Activated B cell treated with CpG ODN at 0.5 μM for 24 hours (primary cell): ENCODE measurements at regions not wholly inside any gene's neighbourhood (a gene's known extent, or its start where the extent isn't known, plus 50 kb on each side); places are given as distances from the start of the nearest gene placed in this dataset.

Experiments used
- ATAC-seq: fragments of 200-7000 bp; cut with Tn5 transposase; one replicate; pipeline ENCODE4 v1.10.0; 2021; ENCODE audit warnings: low read depth, mild to moderate bottlenecking, moderate library complexity
- CTCF ChIA-PET: fragments of 350-600 bp; sonication (Branson Sonifier 250); formaldehyde crosslinking; loops from one replicate; lab custom pipeline; 2021; ENCODE audit warnings: antibody characterized with exemption; lab: Charles Lee
- POLR2A ChIA-PET: fragments of 350-600 bp; sonication (Branson Sonifier 250); formaldehyde crosslinking; loops from one replicate; lab custom pipeline; 2021; ENCODE audit warnings: antibody characterized with exemption; lab: Charles Lee
- DNase-seq: peaks from one replicate; pipeline ENCODE4 v3.0.0; 2022
- H3K27ac Mint-ChIP-seq: one replicate; pipeline ENCODE4 v1.8.0; 2020; ENCODE audit warnings: mixed read lengths
- H3K27me3 Mint-ChIP-seq: one replicate; pipeline ENCODE4 v1.8.0; 2021; ENCODE audit warnings: mixed read lengths
- H3K36me3 Mint-ChIP-seq: one replicate; pipeline ENCODE4 v1.8.0; 2021; ENCODE audit warnings: low read depth, mixed read lengths
- H3K4me1 Mint-ChIP-seq: one replicate; pipeline ENCODE4 v1.8.0; 2021; ENCODE audit warnings: mixed read lengths
- H3K4me3 Mint-ChIP-seq: one replicate; pipeline ENCODE4 v1.8.0; 2020; ENCODE audit warnings: mild to moderate bottlenecking, mixed read lengths
- H3K9me3 Mint-ChIP-seq: one replicate; pipeline ENCODE4 v1.8.0; 2020; ENCODE audit warnings: mixed read lengths
- intact Hi-C: fragments of 100-400 bp; cut with micrococcal nuclease; formaldehyde crosslinking; loops from one replicate; pipeline ENCODE4 v1.15.1; 2024
- TF ChIP-seq, protein P1 (sequence below): fragments of 200-600 bp; IDR thresholded peaks from one replicate; pipeline ENCODE4 v1.8.0; 2022; ENCODE audit warnings: antibody characterized with exemption, mild to moderate bottlenecking

DNA sequence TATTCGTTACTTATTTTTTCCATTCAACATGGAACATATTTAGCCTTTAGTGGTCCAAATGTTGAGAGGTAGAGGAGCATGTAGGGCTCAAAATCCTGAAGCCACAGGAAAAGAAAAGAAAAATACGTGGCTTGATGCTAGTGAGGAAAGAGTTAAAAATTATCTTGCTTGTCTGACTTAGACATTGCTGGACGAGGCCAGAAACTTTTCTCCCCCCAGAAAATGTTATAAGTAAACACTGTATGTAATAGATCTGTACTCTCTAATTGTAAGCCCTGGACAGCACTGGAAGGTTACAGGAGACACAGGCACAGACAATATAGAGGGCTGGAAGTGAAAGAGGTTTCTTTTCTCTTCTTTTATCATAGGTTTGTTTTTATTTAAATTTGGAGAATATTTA is 165.6 kb downstream of the ZFP64 start:
- Mint-ChIP-seq H3K27ac (no peak overlapping the region), H3K27me3 (no peaks in the 10 kb centered on the region), H3K4me1 (no peaks in the 10 kb centered on the region), H3K36me3 (no peaks in the 10 kb centered on the region), H3K9me3 (no peaks in the 10 kb centered on the region), H3K4me3 (no peak overlapping the region)
- DNase-seq (no peak), ATAC-seq (no peak)
- intact Hi-C loops: no loop called here
- TF ChIP-seq, protein P1, sequence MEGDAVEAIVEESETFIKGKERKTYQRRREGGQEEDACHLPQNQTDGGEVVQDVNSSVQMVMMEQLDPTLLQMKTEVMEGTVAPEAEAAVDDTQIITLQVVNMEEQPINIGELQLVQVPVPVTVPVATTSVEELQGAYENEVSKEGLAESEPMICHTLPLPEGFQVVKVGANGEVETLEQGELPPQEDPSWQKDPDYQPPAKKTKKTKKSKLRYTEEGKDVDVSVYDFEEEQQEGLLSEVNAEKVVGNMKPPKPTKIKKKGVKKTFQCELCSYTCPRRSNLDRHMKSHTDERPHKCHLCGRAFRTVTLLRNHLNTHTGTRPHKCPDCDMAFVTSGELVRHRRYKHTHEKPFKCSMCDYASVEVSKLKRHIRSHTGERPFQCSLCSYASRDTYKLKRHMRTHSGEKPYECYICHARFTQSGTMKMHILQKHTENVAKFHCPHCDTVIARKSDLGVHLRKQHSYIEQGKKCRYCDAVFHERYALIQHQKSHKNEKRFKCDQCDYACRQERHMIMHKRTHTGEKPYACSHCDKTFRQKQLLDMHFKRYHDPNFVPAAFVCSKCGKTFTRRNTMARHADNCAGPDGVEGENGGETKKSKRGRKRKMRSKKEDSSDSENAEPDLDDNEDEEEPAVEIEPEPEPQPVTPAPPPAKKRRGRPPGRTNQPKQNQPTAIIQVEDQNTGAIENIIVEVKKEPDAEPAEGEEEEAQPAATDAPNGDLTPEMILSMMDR: no peak
- ChIA-PET POLR2A (no interaction called here), CTCF (no interaction called here)

DNA sequence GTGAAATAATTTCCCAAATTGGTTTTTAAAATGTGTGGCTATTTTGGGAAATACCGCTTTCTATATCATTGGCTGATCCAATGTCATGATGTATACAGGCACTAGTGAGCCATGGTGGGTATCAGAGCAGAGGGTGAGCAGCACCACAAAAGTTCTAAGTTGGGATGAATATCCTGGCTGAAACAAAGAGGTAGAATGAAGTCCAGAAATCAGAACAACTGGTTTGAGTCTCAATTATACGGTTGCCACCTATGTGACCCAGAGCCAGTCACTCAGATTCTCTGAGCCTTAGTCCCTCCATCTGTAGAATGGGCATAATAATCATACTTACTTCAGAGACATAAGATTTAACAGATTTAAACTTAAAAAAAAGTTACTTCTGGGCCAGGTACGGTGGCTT is 172.3 kb downstream of the ZFP64 start:
- DNase-seq (no peak), ATAC-seq (no peak)
- Mint-ChIP-seq H3K9me3 (no peaks in the 10 kb centered on the region), H3K27me3 (no peaks in the 10 kb centered on the region), H3K27ac (no peak overlapping the region), H3K4me1 (no peaks in the 10 kb centered on the region), H3K36me3 (no peaks in the 10 kb centered on the region), H3K4me3 (no peak overlapping the region)
- POLR2A ChIA-PET: no interaction called here
- TF ChIP-seq, protein P1: no peak
- intact Hi-C loops: no loop called here
- CTCF ChIA-PET: no interaction called here

DNA sequence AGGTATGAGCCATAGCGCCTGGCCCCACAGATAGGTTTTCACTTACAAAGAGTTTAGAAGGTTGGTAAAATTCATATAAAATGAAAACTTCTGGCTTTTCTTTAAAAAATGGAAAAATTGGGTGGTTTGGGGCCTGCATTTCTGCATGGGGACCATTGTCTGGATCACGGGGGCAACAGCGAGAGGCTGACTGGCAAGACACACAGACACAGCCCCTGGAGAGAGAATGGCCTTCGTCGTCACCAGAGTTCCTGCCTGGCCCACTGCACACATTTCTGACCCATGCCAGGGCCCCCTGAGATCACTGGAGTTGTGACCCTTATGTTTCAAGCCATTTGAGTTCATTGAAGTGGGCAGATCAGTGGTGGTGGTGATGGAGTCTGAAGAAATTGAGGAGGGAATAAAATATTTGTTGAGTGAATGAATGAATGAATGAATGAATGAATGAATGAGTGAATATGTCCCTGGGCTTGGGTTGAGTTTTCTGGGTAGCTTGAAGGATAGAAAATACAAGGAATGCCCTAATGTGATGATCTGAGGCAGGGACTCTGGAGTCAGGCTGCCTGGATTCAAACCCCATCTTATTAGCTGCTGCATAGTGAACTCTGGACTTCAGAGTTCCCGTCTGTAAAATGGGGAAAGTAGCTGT is 173.8 kb downstream of the ZFP64 start:
- Mint-ChIP-seq H3K9me3 (no peaks in the 10 kb centered on the region), H3K36me3 (no peaks in the 10 kb centered on the region), H3K4me3 (no peak overlapping the region), H3K4me1 (no peaks in the 10 kb centered on the region), H3K27ac (no peak overlapping the region), H3K27me3 (no peaks in the 10 kb centered on the region)
- intact Hi-C loops: no loop called here
- DNase-seq (no peak), ATAC-seq (no peak)
- ChIA-PET CTCF (no interaction called here), POLR2A (no interaction called here)
- TF ChIP-seq, protein P1: no peak

DNA sequence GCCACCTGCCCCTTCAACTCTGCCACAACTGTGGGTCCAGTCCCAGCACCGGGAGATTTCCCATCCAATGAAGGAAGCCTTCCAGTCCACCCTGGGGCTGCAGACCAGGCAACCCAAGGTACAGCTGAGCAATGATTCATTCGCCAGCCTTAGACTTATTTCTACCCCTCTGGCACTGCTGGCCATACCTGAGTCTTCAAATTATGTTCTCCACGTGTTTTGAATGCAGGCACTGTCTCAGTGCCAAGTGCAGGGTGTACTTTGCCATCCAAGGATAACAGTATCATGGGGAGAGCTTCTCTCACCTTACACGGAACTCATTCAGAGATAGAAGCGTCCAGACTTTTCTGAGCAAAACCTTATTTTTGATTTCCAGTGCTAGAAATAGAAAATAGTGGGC is 175.6 kb downstream of the ZFP64 start:
- Mint-ChIP-seq H3K36me3 (no peaks in the 10 kb centered on the region), H3K27ac (no peak overlapping the region), H3K27me3 (no peaks in the 10 kb centered on the region), H3K9me3 (peaks cover under 1% of the 10 kb centered on the region), H3K4me1 (no peaks in the 10 kb centered on the region), H3K4me3 (no peak overlapping the region)
- intact Hi-C loops: no loop called here
- ATAC-seq: no peak
- DNase-seq: no peak
- TF ChIP-seq, protein P1: no peak
- ChIA-PET POLR2A (no interaction called here), CTCF (no interaction called here)

GRCh38 chr20:52015155-52015554 is 176.4 kb downstream of the ZFP64 start:
- DNase-seq: no peak
- no peak for ATAC-seq
- CTCF ChIA-PET: no interaction called here
- TF ChIP-seq, protein P1: no peak
- Mint-ChIP-seq H3K36me3 (no peaks in the 10 kb centered on the region), H3K27ac (no peak overlapping the region), H3K9me3 (peaks cover 7% of the 10 kb centered on the region), H3K27me3 (no peaks in the 10 kb centered on the region), H3K4me3 (no peak overlapping the region), H3K4me1 (no peaks in the 10 kb centered on the region)
- POLR2A ChIA-PET: no interaction called here
- intact Hi-C loops: no loop called here
